ENCODE measurements at regions not wholly inside any gene's neighbourhood (a gene's known extent, or its start where the extent isn't known, plus 50 kb on each side); places are given as distances from the start of the nearest gene placed in this dataset.

GRCh38 chr5:68161156-68161555 lies 54.4 kb upstream of the PIK3R1 start:
- no peak for TF ChIP-seq CTCF (IDR thresholded peaks at IDR 0.05; ENCODE audit: low read depth, low read length, missing control alignments)
- H3K4me3 ChIP-seq (ENCODE audit: low read depth, low read length) = no peak overlapping the region
- in situ Hi-C loops (cut with HindIII; ENCODE audit: low sequenced_read_pairs) = no loop called here
- no peak for DNase-seq (ENCODE audit: low read depth)

- H3K4me3 ChIP-seq (ENCODE audit: low read depth, low read length) = no peak overlapping the region
- in situ Hi-C loops (cut with HindIII; ENCODE audit: low sequenced_read_pairs) = no loop called here
- TF ChIP-seq CTCF (IDR thresholded peaks at IDR 0.05; ENCODE audit: low read depth, low read length, missing control alignments) = no peak
- DNase-seq (ENCODE audit: low read depth) = no peak
Measured at GRCh38 chr5:68159224-68159951, 56.2 kb upstream of the PIK3R1 start.

GRCh38 chr5:68155940-68156339 lies 59.6 kb upstream of the PIK3R1 start:
- in situ Hi-C loops (cut with HindIII; ENCODE audit: low sequenced_read_pairs) = no loop called here
- TF ChIP-seq CTCF (IDR thresholded peaks at IDR 0.05; ENCODE audit: low read depth, low read length, missing control alignments) = no peak
- DNase-seq (ENCODE audit: low read depth) = no peak
- H3K4me3 ChIP-seq (ENCODE audit: low read depth, low read length) = no peak overlapping the region

- TF ChIP-seq CTCF (IDR thresholded peaks at IDR 0.05; ENCODE audit: low read depth, low read length, missing control alignments) = no peak
- DNase-seq (ENCODE audit: low read depth) = no peak
- in situ Hi-C loops (cut with HindIII; ENCODE audit: low sequenced_read_pairs) = no loop called here
Measured at GRCh38 chr5:68154119-68154857, 61.3 kb upstream of the PIK3R1 start.

GRCh38 chr5:68151812-68152211 lies 63.7 kb upstream of the PIK3R1 start:
- in situ Hi-C loops (cut with HindIII; ENCODE audit: low sequenced_read_pairs) = no loop called here
- no peak for DNase-seq (ENCODE audit: low read depth)
- no peak for TF ChIP-seq CTCF (IDR thresholded peaks at IDR 0.05; ENCODE audit: low read depth, low read length, missing control alignments)
- no peak overlapping the region for H3K4me3 ChIP-seq (ENCODE audit: low read depth, low read length)

More at GRCh38 chr5:68154119-68154857, 61.3 kb upstream of the PIK3R1 start:
- H3K4me3 ChIP-seq (ENCODE audit: low read depth, low read length) = no peak overlapping the region

- in situ Hi-C loops (cut with HindIII; ENCODE audit: low sequenced_read_pairs) = no loop called here
- no peak for TF ChIP-seq CTCF (IDR thresholded peaks at IDR 0.05; ENCODE audit: low read depth, low read length, missing control alignments)
- H3K4me3 ChIP-seq (ENCODE audit: low read depth, low read length) = no peak overlapping the region
- DNase-seq (ENCODE audit: low read depth) = no peak
Measured at GRCh38 chr5:68149189-68149588, 66.4 kb upstream of the PIK3R1 start.
